GM06990 (cell line): ENCODE measurements at regions not wholly inside any gene's neighbourhood (a gene's known extent, or its start where the extent isn't known, plus 50 kb on each side); places are given as distances from the start of the nearest gene placed in this dataset.

Experiments
- DNase-seq: peaks from one replicate; pipeline ENCODE4 v3.0.0-alpha.2; 2011; ENCODE audit not compliant: insufficient read length; ENCODE audit errors: extremely low read depth
- H3K27me3 ChIP-seq: replicated peaks from 2 replicates; pipeline ENCODE4 v1.6.0; 2011; ENCODE audit warnings: low read length; ENCODE audit not compliant: control insufficient read depth, insufficient read depth
- H3K36me3 ChIP-seq: 2 replicates; pipeline ENCODE4 v1.5.1; 2011; ENCODE audit warnings: low read length; ENCODE audit not compliant: control insufficient read depth, insufficient read depth
- H3K4me3 ChIP-seq: replicated peaks from 2 replicates; pipeline ENCODE4 v1.5.1; 2011; ENCODE audit warnings: low read depth, mild to moderate bottlenecking, control low read depth, low read length
- TF ChIP-seq, protein P1 (sequence below): IDR thresholded peaks from 2 replicates; pipeline ENCODE4 v1.5.1; 2011; ENCODE audit warnings: low read length, control low read depth, mild to moderate bottlenecking, inconsistent platforms; ENCODE audit not compliant: insufficient read depth, poor library complexity, severe bottlenecking

DNA sequence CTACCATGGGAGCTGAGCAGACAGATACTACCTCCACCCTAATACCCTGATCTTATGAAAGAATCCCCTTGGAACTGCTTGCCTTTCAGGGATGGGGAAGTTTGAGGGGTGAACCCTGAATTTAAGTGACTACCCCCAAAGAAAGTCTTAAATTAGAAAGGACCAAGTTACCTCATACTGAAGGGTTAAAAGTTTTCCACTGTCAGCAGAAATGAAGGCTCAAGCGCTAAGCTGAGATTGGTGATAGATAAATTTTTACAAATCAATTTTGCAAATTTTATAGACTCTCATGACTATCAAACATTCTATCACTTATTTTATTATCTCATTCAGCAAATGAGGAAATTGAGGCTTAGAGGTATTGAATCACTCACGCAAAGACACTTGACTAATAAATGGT lies 233.2 kb upstream of the THSD7B start:
- no peak overlapping the region for H3K4me3 ChIP-seq
- no peak for DNase-seq
- H3K36me3 ChIP-seq, result no peaks in the 10 kb centered on the region
- H3K27me3 ChIP-seq, result no peaks in the 10 kb centered on the region
- TF ChIP-seq, protein P1, sequence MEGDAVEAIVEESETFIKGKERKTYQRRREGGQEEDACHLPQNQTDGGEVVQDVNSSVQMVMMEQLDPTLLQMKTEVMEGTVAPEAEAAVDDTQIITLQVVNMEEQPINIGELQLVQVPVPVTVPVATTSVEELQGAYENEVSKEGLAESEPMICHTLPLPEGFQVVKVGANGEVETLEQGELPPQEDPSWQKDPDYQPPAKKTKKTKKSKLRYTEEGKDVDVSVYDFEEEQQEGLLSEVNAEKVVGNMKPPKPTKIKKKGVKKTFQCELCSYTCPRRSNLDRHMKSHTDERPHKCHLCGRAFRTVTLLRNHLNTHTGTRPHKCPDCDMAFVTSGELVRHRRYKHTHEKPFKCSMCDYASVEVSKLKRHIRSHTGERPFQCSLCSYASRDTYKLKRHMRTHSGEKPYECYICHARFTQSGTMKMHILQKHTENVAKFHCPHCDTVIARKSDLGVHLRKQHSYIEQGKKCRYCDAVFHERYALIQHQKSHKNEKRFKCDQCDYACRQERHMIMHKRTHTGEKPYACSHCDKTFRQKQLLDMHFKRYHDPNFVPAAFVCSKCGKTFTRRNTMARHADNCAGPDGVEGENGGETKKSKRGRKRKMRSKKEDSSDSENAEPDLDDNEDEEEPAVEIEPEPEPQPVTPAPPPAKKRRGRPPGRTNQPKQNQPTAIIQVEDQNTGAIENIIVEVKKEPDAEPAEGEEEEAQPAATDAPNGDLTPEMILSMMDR, result no peak

DNA sequence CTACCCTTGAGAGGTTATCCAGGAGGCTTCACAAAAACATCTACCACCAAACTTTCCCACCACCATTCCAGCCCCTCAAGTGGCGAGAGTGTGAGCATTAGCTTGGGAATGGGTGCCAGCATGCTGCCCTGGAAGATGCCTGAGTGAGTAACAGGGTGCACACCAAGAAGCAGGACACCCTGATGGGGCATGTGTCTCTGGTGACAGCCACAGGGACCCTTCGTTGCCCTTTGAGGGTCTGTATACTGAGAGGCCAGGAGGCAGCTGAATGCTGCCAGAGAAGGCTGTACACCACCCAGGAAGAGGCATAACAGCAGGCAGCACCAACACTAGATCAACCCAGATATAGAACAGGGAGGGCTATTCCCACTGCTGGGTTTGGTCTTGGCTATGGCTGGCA lies 233.6 kb upstream of the THSD7B start:
- Histone ChIP-seq H3K27me3 (no peaks in the 10 kb centered on the region), H3K36me3 (no peaks in the 10 kb centered on the region), H3K4me3 (no peak overlapping the region)
- DNase-seq, result no peak
- TF ChIP-seq, protein P1, result no peak

DNA sequence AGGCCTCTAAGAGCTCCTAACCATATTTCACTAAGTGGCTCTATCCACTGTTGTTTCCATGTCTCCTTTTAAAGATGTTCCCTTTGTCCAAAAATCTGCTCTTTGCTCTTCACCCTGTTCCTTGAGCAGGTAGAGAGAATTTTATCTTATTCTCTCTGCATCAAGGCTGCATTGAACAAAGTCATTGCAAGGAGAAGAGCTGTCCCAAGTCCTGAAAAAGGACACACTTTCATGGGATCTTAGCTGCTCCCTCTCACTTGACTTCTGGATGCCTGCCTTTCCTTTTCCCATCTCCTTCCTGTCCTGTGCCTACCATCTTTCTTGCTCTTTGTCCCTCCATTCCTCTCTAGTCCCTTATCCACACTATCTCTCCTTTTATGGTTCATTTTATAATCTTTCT lies 235.2 kb upstream of the THSD7B start:
- no peaks in the 10 kb centered on the region for H3K27me3 ChIP-seq
- no peak overlapping the region for H3K4me3 ChIP-seq
- no peaks in the 10 kb centered on the region for H3K36me3 ChIP-seq
- TF ChIP-seq, protein P1, result no peak
- no peak for DNase-seq

DNA sequence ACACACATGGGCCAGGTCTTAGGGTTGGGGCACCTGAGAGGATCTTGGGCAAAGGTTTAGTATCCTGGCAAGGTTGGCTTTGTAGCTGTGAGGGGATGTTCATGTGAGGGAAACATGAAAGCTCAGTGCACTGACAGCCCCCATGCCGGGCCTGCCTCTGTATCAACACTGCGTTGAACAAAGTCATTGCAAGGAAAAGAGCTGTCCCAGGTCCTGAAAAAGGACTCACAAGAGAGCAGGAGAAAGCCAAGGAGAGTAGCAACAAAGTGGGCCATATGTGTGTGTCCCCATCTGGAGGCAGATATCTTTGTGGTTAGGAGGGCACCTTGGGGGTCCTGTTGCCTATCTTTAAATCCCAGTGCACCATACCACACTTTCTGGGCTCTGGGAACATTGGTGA lies 237.8 kb upstream of the THSD7B start:
- Histone ChIP-seq H3K36me3 (no peaks in the 10 kb centered on the region), H3K27me3 (no peaks in the 10 kb centered on the region), H3K4me3 (no peak overlapping the region)
- TF ChIP-seq, protein P1, result no peak
- DNase-seq, result no peak

DNA sequence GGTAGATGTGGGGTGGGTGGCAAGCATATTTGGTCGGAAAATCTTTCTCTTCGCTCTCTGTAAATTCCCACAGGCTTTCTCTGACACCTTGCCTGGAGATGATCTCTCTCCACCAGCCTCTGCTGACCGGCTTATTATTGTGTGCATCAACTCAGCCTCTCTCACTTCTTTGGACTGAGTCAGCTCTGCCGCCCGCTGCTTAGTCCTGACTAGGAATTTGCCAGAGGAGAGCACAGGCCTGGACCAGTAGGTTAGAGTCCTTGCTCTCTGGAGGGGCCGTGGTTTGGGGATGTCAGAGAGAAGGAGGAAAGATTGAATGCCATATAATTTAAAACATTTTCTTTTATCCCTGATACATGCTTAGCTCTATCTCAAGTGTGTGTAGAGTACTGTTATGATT lies 242.6 kb upstream of the THSD7B start:
- Histone ChIP-seq H3K36me3 (no peaks in the 10 kb centered on the region), H3K27me3 (no peaks in the 10 kb centered on the region; the same call in 1 of the 2 replicates), H3K4me3 (no peak overlapping the region)
- DNase-seq, result no peak
- TF ChIP-seq, protein P1, result no peak

DNA sequence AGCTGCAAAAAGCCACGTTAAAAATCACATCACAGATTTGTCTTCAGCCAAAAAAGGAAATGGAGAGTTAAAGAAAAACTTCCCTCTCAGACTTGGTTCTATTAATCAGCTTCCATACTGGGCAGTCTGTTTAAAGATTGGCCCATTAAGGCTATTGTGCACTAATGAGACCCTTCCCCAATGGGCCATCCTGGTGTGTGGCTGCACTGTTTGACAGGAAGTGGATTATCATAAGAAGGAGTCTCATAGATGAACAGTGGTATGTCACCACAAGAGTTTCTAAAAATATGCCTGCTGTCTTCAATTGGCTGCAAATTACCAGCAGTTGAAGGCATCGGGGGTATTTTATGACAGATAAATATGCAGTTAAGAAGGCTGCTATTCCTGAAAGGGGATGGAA lies 247.6 kb upstream of the THSD7B start:
- no peak for DNase-seq
- TF ChIP-seq, protein P1, result no peak

More for the DNA sequence above, 247.6 kb upstream of the THSD7B start:
- Histone ChIP-seq H3K36me3 (no peaks in the 10 kb centered on the region), H3K4me3 (no peak overlapping the region), H3K27me3 (peaks cover 2% of the 10 kb centered on the region)
